IPS DF 6.9 (cell line): ENCODE measurements at regions not wholly inside any gene's neighbourhood (a gene's known extent, or its start where the extent isn't known, plus 50 kb on each side); places are given as distances from the start of the nearest gene placed in this dataset.

Source experiments
- DNase-seq: peaks from one replicate; pipeline ENCODE4 v3.0.0-alpha.2; 2013; ENCODE audit warnings: low read depth, low spot score
- H3K27ac ChIP-seq: one replicate; pipeline ENCODE4 v1.5.1; 2013; ENCODE audit warnings: low read length, control low read depth
- H3K27me3 ChIP-seq: 2 replicates; pipeline ENCODE4 v1.6.1; 2013; ENCODE audit warnings: mild to moderate bottlenecking, low read length; ENCODE audit not compliant: control insufficient read depth, insufficient read depth
- H3K36me3 ChIP-seq: 2 replicates; pipeline ENCODE4 v1.6.1; 2013; ENCODE audit warnings: low read length; ENCODE audit not compliant: control insufficient read depth, insufficient read depth
- H3K4me1 ChIP-seq: 2 replicates; pipeline ENCODE4 v1.6.1; 2013; ENCODE audit warnings: low read length; ENCODE audit not compliant: control insufficient read depth, insufficient read depth
- H3K4me3 ChIP-seq: 2 replicates; pipeline ENCODE4 v1.5.1; 2013; ENCODE audit warnings: mild to moderate bottlenecking, low read length
- H3K9me3 ChIP-seq: 2 replicates; pipeline ENCODE4 v1.6.1; 2013; ENCODE audit warnings: low read length, inconsistent platforms; ENCODE audit not compliant: control insufficient read depth, insufficient read depth
- WGBS: extraction: QIAGEN DNeasy Blood & Tissue Kit; methylation state at CpG from one replicate; pipeline ENCODE4 v1.1.7; 2013; ENCODE audit warnings: mixed read lengths, missing lambda C conversion rate; ENCODE audit not compliant: insufficient read length, insufficient coverage; 5-methylcytosine and 5-hydroxymethylcytosine counted together

GRCh38 chrX:20720954-20721626, 454.4 kb upstream of the RPS6KA3 start:
- H3K4me3 ChIP-seq, result no peak overlapping the region
- H3K27me3 ChIP-seq, result no peaks in the 10 kb centered on the region
- H3K9me3 ChIP-seq, result no peaks in the 10 kb centered on the region
- H3K36me3 ChIP-seq, result no peaks in the 10 kb centered on the region
- WGBS, result no CpG with 5 or more reads among the region's 2 CpGs
- no peaks in the 10 kb centered on the region for H3K4me1 ChIP-seq
- H3K27ac ChIP-seq, result no peak overlapping the region
- DNase-seq, result no peak

- WGBS, result no CpG with 5 or more reads among the region's 3 CpGs
- H3K36me3 ChIP-seq, result no peaks in the 10 kb centered on the region
- H3K4me1 ChIP-seq, result no peaks in the 10 kb centered on the region
- H3K4me3 ChIP-seq, result no peak overlapping the region
- H3K9me3 ChIP-seq, result no peaks in the 10 kb centered on the region
- peak; percentile 5 for DNase-seq
- H3K27me3 ChIP-seq, result no peaks in the 10 kb centered on the region
- no peak overlapping the region for H3K27ac ChIP-seq
These were observed 452.1 kb upstream of the RPS6KA3 start for GRCh38 chrX:20718592-20719380.

GRCh38 chrX:20715176-20715575, 448.5 kb upstream of the RPS6KA3 start:
- DNase-seq, result no peak
- Histone ChIP-seq H3K36me3 (no peaks in the 10 kb centered on the region), H3K9me3 (no peaks in the 10 kb centered on the region), H3K27me3 (no peaks in the 10 kb centered on the region), H3K27ac (no peak overlapping the region), H3K4me3 (no peak overlapping the region), H3K4me1 (no peaks in the 10 kb centered on the region)
- no CpG with 5 or more reads among the region's 3 CpGs for WGBS

GRCh38 chrX:20712811-20713210, 446.1 kb upstream of the RPS6KA3 start:
- no peaks in the 10 kb centered on the region for H3K4me1 ChIP-seq
- WGBS, result no CpG with 5 or more reads among the region's 1 CpG
- H3K27ac ChIP-seq, result no peak overlapping the region
- no peak overlapping the region for H3K4me3 ChIP-seq
- no peak for DNase-seq
- H3K9me3 ChIP-seq, result no peaks in the 10 kb centered on the region
- no peaks in the 10 kb centered on the region for H3K27me3 ChIP-seq
- no peaks in the 10 kb centered on the region for H3K36me3 ChIP-seq

GRCh38 chrX:20711366-20711765, 444.7 kb upstream of the RPS6KA3 start:
- Histone ChIP-seq H3K4me1 (no peaks in the 10 kb centered on the region), H3K27ac (no peak overlapping the region), H3K27me3 (no peaks in the 10 kb centered on the region), H3K36me3 (no peaks in the 10 kb centered on the region), H3K4me3 (no peak overlapping the region), H3K9me3 (no peaks in the 10 kb centered on the region)
- WGBS, result no CpG with 5 or more reads among the region's 3 CpGs
- DNase-seq, result no peak

- Histone ChIP-seq H3K9me3 (no peaks in the 10 kb centered on the region), H3K4me3 (no peak overlapping the region), H3K27me3 (no peaks in the 10 kb centered on the region), H3K4me1 (no peaks in the 10 kb centered on the region), H3K27ac (no peak overlapping the region), H3K36me3 (no peaks in the 10 kb centered on the region)
- WGBS, result no CpG with 5 or more reads among the region's 2 CpGs
- no peak for DNase-seq
These were observed 426.4 kb upstream of the RPS6KA3 start for GRCh38 chrX:20693078-20693477.

- no peaks in the 10 kb centered on the region for H3K36me3 ChIP-seq
- no peak overlapping the region for H3K4me3 ChIP-seq
- WGBS, result no CpG with 5 or more reads among the region's 7 CpGs
- H3K27ac ChIP-seq, result no peak overlapping the region
- no peaks in the 10 kb centered on the region for H3K27me3 ChIP-seq
- H3K9me3 ChIP-seq, result no peaks in the 10 kb centered on the region
- DNase-seq, result no peak
- no peaks in the 10 kb centered on the region for H3K4me1 ChIP-seq
These were observed 419.5 kb upstream of the RPS6KA3 start for GRCh38 chrX:20686256-20686655.

- WGBS, result no CpG with 5 or more reads among the region's 5 CpGs
- DNase-seq, result no peak
These were observed 418.9 kb upstream of the RPS6KA3 start for GRCh38 chrX:20685652-20686051.

GRCh38 chrX:20681683-20682082, 415.0 kb upstream of the RPS6KA3 start:
- Histone ChIP-seq H3K4me3 (no peak overlapping the region), H3K4me1 (no peaks in the 10 kb centered on the region), H3K9me3 (no peaks in the 10 kb centered on the region), H3K36me3 (no peaks in the 10 kb centered on the region), H3K27me3 (no peaks in the 10 kb centered on the region), H3K27ac (no peak overlapping the region)
- WGBS, result no CpG with 5 or more reads among the region's 1 CpG
- DNase-seq, result no peak

More at GRCh38 chrX:20685652-20686051, 418.9 kb upstream of the RPS6KA3 start:
- H3K27me3 ChIP-seq, result no peaks in the 10 kb centered on the region
- no peaks in the 10 kb centered on the region for H3K9me3 ChIP-seq
- no peaks in the 10 kb centered on the region for H3K36me3 ChIP-seq
- no peak overlapping the region for H3K4me3 ChIP-seq
- H3K27ac ChIP-seq, result no peak overlapping the region
- no peaks in the 10 kb centered on the region for H3K4me1 ChIP-seq

- Histone ChIP-seq H3K36me3 (no peaks in the 10 kb centered on the region), H3K9me3 (no peaks in the 10 kb centered on the region), H3K27ac (no peak overlapping the region)
These were observed 414.3 kb upstream of the RPS6KA3 start for GRCh38 chrX:20680998-20681397.

GRCh38 chrX:20672476-20672875, 405.8 kb upstream of the RPS6KA3 start:
- no peak overlapping the region for H3K4me3 ChIP-seq
- WGBS, result no CpG with 5 or more reads among the region's 2 CpGs
- no peaks in the 10 kb centered on the region for H3K36me3 ChIP-seq
- DNase-seq, result no peak
- no peak overlapping the region for H3K27ac ChIP-seq
- H3K4me1 ChIP-seq, result no peaks in the 10 kb centered on the region
- no peaks in the 10 kb centered on the region for H3K9me3 ChIP-seq
- no peaks in the 10 kb centered on the region for H3K27me3 ChIP-seq

More at GRCh38 chrX:20680998-20681397, 414.3 kb upstream of the RPS6KA3 start:
- Histone ChIP-seq H3K4me3 (no peak overlapping the region), H3K27me3 (no peaks in the 10 kb centered on the region), H3K4me1 (no peaks in the 10 kb centered on the region)
- no peak for DNase-seq
